ENCODE measurements at regions not wholly inside any gene's neighbourhood (a gene's known extent, or its start where the extent isn't known, plus 50 kb on each side); places are given as distances from the start of the nearest gene placed in this dataset.

DNA sequence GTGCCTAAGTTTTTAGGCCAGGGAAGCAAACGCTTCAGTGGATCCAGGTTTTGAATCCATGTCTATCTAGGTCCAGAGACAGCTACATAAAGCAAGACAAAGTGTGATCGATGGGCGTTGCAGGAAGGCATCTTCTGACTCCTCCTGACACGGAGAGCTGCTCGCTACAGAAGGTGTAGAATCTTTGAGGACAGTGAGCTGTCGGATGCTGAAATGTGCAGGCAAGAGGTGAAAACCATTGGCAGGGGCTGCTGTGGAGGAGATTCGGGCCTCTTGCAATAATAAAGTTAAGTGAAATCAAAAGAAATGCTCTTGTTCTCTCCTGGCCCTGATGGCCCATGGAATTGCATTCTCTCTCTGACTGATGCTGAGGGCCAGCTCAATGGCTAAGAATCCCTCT, 336.2 kb downstream of the CYRIA start:
- Histone ChIP-seq H3K4me3 (ENCODE audit: low read length) (no peak overlapping the region), H3K9me3 (ENCODE audit: control insufficient read depth in 1 of 2, insufficient read depth in 1 of 2, low read length in 2 of 2) (no peaks in the 10 kb centered on the region), H3K27me3 (ENCODE audit: control insufficient read depth in 1 of 2, insufficient read depth in 2 of 2, low read length in 2 of 2) (no peaks in the 10 kb centered on the region), H3K4me1 (ENCODE audit: insufficient read depth, low read length) (no peaks in the 10 kb centered on the region), H3K27ac (ENCODE audit: low read depth in 1 of 2, low read length in 2 of 2) (no peak overlapping the region), H3K36me3 (ENCODE audit: insufficient read depth, low read length) (no peaks in the 10 kb centered on the region)
- Mint-ChIP-seq H3K27ac (no peak overlapping the region), H3K27me3 (no peaks in the 10 kb centered on the region), H3K9me3 (no peaks in the 10 kb centered on the region), H3K36me3 (ENCODE audit: low read depth) (no peaks in the 10 kb centered on the region), H3K4me3 (no peak overlapping the region), H3K4me1 (ENCODE audit: low read depth) (no peaks in the 10 kb centered on the region)
- CTCF ChIA-PET: no interaction called here
- POLR2A ChIA-PET: no interaction called here
- TF ChIP-seq CTCF (IDR thresholded peaks at IDR 0.05): no peak
- intact Hi-C loops (cut with DNase I, micrococcal nuclease): no loop called here
- DNase-seq (no peak), ATAC-seq (ENCODE audit: poor library complexity) (no peak)

DNA sequence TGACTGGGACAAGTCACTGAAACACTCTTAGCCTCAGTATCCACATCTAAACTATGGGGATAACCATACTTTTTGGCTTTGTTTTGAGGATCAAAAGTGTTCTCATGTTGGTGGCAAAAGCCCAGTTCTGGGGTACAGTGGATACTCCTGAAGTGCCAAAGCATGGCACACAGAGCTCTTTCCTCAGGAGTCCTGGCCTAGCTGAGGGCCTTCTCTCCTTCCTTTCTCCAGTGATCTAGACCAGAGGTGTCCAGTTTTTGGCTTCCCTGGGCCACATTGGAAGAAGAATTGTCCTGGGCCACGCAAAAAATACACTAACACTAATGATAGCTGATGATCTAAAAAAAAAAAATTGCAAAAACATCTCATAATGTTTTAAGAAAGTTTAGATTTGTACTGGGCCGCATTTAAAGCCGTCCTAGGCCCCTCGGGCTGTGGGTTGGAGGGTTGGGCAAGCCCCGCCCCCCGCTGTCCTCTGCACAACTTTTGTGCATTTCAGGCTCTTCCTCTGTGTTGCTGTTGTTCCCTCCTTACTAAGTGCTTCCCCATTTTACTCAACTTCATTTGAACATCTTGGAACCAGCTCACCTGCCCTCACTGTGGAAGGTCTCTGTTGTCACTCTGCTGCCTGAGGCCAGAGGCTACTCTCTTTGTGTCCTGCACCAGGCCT, 337.0 kb downstream of the CYRIA start:
- no peaks in the 10 kb centered on the region for H3K36me3 ChIP-seq (ENCODE audit: insufficient read depth, low read length)
- POLR2A ChIA-PET: no interaction called here
- H3K27ac Mint-ChIP-seq: no peak overlapping the region

GRCh38 chr2:16327326-16327725, 338.3 kb downstream of the CYRIA start:
- DNase-seq (no peak), ATAC-seq (ENCODE audit: poor library complexity) (no peak)
- Histone ChIP-seq H3K27ac (ENCODE audit: low read depth in 1 of 2, low read length in 2 of 2) (no peak overlapping the region), H3K9me3 (ENCODE audit: control insufficient read depth in 1 of 2, insufficient read depth in 1 of 2, low read length in 2 of 2) (no peaks in the 10 kb centered on the region), H3K4me1 (ENCODE audit: insufficient read depth, low read length) (no peaks in the 10 kb centered on the region), H3K27me3 (ENCODE audit: control insufficient read depth in 1 of 2, insufficient read depth in 2 of 2, low read length in 2 of 2) (no peaks in the 10 kb centered on the region), H3K4me3 (ENCODE audit: low read length) (no peak overlapping the region), H3K36me3 (ENCODE audit: insufficient read depth, low read length) (no peaks in the 10 kb centered on the region)
- intact Hi-C loops (cut with DNase I, micrococcal nuclease): no loop called here
- Mint-ChIP-seq H3K4me3 (no peak overlapping the region), H3K4me1 (ENCODE audit: low read depth) (no peaks in the 10 kb centered on the region), H3K36me3 (ENCODE audit: low read depth) (no peaks in the 10 kb centered on the region), H3K9me3 (no peaks in the 10 kb centered on the region), H3K27ac (no peak overlapping the region), H3K27me3 (no peaks in the 10 kb centered on the region)
- CTCF ChIA-PET: no interaction called here
- no peak for TF ChIP-seq CTCF (IDR thresholded peaks at IDR 0.05)
- POLR2A ChIA-PET: interaction anchor here (0.8 kb wide), 1 partner anchor 18 kb away, joined by 3 read pairs; no protein-coding TSS in a partner anchor

More for the DNA sequence above, 337.0 kb downstream of the CYRIA start:
- Mint-ChIP-seq H3K4me3 (no peak overlapping the region), H3K27me3 (no peaks in the 10 kb centered on the region), H3K36me3 (ENCODE audit: low read depth) (no peaks in the 10 kb centered on the region), H3K9me3 (no peaks in the 10 kb centered on the region), H3K4me1 (ENCODE audit: low read depth) (no peaks in the 10 kb centered on the region)
- Histone ChIP-seq H3K27ac (ENCODE audit: low read depth in 1 of 2, low read length in 2 of 2) (no peak overlapping the region), H3K9me3 (ENCODE audit: control insufficient read depth in 1 of 2, insufficient read depth in 1 of 2, low read length in 2 of 2) (no peaks in the 10 kb centered on the region), H3K4me3 (ENCODE audit: low read length) (no peak overlapping the region), H3K4me1 (ENCODE audit: insufficient read depth, low read length) (no peaks in the 10 kb centered on the region), H3K27me3 (ENCODE audit: control insufficient read depth in 1 of 2, insufficient read depth in 2 of 2, low read length in 2 of 2) (no peaks in the 10 kb centered on the region)
- DNase-seq (no peak), ATAC-seq (ENCODE audit: poor library complexity) (no peak)
- CTCF ChIA-PET: no interaction called here
- intact Hi-C loops (cut with DNase I, micrococcal nuclease): no loop called here
- TF ChIP-seq CTCF (IDR thresholded peaks at IDR 0.05): no peak
